GM10266 (cell line): ENCODE measurements at regions not wholly inside any gene's neighbourhood (a gene's known extent, or its start where the extent isn't known, plus 50 kb on each side); places are given as distances from the start of the nearest gene placed in this dataset.

Experiments
- DNase-seq: peaks from one replicate; pipeline ENCODE4 v3.0.0; 2012; ENCODE audit errors: extremely low spot score
- CTCF ChIP-seq: IDR thresholded peaks from 2 replicates; pipeline ENCODE4 v1.5.1; 2012; ENCODE audit warnings: mild to moderate bottlenecking, low read depth; ENCODE audit not compliant: control insufficient read depth, insufficient read depth; ENCODE audit errors: missing control alignments

GRCh38 chr5:13640270-13640669 is 304.2 kb downstream of the DNAH5 start:
- no peak for TF ChIP-seq CTCF
- DNase-seq = no peak

DNA sequence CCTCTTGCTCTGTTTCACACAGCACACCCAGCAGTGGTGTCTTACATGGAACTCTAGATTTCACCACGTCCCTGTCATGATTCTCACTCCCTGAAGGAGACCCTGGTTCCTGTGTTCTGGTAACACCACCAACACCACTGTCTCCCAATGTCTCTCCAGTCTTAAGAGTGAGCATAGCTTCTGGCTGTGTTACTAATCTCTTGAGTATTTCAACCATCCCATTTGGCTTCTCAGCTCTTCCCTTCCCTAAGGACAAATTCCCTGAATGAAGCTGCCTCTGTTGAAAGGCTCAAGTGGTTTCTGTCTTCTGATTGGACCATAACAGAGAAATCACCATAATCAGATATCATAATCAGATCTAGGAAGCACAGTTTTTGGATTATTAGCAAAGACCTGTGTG is 311.8 kb downstream of the DNAH5 start:
- no peak for TF ChIP-seq CTCF
- no peak for DNase-seq

- no peak for TF ChIP-seq CTCF
- no peak for DNase-seq
Measured at GRCh38 chr5:13629218-13629617, 315.3 kb downstream of the DNAH5 start.

DNA sequence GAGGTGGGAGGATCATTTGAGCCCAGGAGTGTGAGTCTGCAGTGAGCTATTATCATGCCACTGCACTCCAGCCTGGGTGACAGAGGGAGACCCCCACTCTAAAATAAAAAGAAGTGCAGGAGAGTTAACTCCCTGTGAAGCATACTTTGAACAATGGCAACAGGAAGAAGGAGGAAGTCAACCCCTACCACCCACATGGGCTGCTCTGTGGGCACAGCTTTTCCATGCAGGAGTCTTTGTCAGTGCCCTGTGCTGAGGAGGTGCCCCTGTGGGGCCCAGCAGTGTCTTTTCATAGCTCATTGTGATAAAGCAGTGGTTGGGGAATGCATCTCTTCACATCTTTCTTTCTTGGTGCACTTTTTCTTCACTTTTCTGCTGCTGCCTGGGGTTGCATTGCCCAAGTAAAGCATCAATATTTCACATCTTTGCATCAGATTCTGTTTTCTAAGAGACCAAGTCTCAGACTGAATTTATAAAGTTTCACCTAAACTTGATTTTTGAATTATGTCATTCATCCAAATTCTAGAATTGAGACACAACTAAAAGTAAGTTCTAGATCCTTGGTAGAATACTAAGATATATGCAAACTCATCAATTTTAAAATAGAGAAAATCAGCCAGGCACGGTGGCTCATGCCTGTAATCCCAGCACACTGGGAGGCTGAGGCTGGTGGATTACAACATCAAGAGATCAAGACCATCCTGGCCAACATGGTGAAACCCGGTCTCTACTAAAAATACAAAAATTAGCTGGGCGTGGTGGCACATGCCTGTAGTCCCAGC is 316.6 kb downstream of the DNAH5 start:
- no peak for TF ChIP-seq CTCF
- DNase-seq = no peak

- no peak for TF ChIP-seq CTCF
- no peak for DNase-seq
Measured at GRCh38 chr5:13625616-13626198, 318.8 kb downstream of the DNAH5 start.

GRCh38 chr5:13624283-13625074 is 320.0 kb downstream of the DNAH5 start:
- no peak for DNase-seq
- no peak for TF ChIP-seq CTCF

DNA sequence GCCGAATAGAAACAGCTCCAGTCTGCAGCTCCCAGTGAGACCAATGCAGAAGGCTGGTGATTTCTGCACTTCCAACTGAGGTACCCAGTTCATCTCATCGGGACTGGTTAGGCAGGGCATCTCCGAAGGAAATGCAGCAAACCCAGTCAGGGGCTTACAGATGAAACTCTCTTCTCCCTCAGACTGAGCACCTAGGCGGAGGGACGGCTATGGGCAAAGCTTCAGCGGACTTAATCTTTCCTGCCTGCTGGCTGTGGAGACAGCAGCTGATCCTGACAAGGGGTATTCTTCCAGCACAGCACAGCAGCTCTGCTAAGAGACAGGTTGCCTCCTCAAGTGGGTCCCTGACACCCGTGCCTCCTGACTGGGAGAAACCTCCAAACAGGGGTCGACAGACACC is 330.9 kb downstream of the DNAH5 start:
- no peak for TF ChIP-seq CTCF

More for the DNA sequence above, 330.9 kb downstream of the DNAH5 start:
- no peak for DNase-seq
